HG03175 (cell line): ENCODE measurements at regions not wholly inside any gene's neighbourhood (a gene's known extent, or its start where the extent isn't known, plus 50 kb on each side); places are given as distances from the start of the nearest gene placed in this dataset.
"Not testable (repeated sequence)": the region's sequence is repeated elsewhere in the genome, so short reads cannot be mapped to it uniquely, and the experiment has no call there.

Source experiments
- ATAC-seq: cut with Tn5 transposase; IDR thresholded peaks from one replicate; pipeline ENCODE4 v1.9.1; 2021; ENCODE audit warnings: mild to moderate bottlenecking, moderate library complexity; ENCODE audit not compliant: unreplicated experiment

GRCh38 chr4:42205541-42205940 lies 53.1 kb upstream of the BEND4 start:
- no peak for ATAC-seq

GRCh38 chr4:42216664-42217063 lies 64.2 kb upstream of the BEND4 start:
- ATAC-seq, result no peak

GRCh38 chr4:42225286-42225685 lies 72.8 kb upstream of the BEND4 start:
- no peak for ATAC-seq

GRCh38 chr4:42234817-42235216 lies 82.4 kb upstream of the BEND4 start:
- no peak for ATAC-seq

GRCh38 chr4:42235304-42236021 lies 83.0 kb upstream of the BEND4 start:
- ATAC-seq, result no peak

GRCh38 chr4:42237010-42237409 lies 84.6 kb upstream of the BEND4 start:
- no peak for ATAC-seq

- ATAC-seq, result no peak
Measured at GRCh38 chr4:42237451-42237850, 85.0 kb upstream of the BEND4 start.

- no peak for ATAC-seq
Measured at GRCh38 chr4:42248972-42249371, 96.5 kb upstream of the BEND4 start.

GRCh38 chr4:42252315-42252714 lies 99.9 kb upstream of the BEND4 start:
- ATAC-seq, result no peak

GRCh38 chr4:42257645-42258044 lies 105.2 kb upstream of the BEND4 start:
- not testable (repeated sequence) for ATAC-seq

GRCh38 chr4:42262701-42263490 lies 110.4 kb upstream of the BEND4 start:
- no peak for ATAC-seq

- ATAC-seq, result no peak
Measured at GRCh38 chr4:42265782-42266602, 113.5 kb upstream of the BEND4 start.

GRCh38 chr4:42267724-42268123 lies 115.3 kb upstream of the BEND4 start:
- ATAC-seq, result no peak

GRCh38 chr4:42268824-42269223 lies 116.4 kb upstream of the BEND4 start:
- no peak for ATAC-seq

GRCh38 chr4:42271096-42271495 lies 118.6 kb upstream of the BEND4 start:
- ATAC-seq, result no peak

GRCh38 chr4:42277291-42277690 lies 120.0 kb upstream of the SHISA3 start:
- no peak for ATAC-seq

GRCh38 chr4:42278709-42279324 lies 118.5 kb upstream of the SHISA3 start:
- peak; percentile 44 for ATAC-seq

- peak; percentile 33 for ATAC-seq
Measured at GRCh38 chr4:42280327-42281095, 116.8 kb upstream of the SHISA3 start.

- peak; percentile 47 for ATAC-seq
Measured at GRCh38 chr4:42281324-42282020, 115.8 kb upstream of the SHISA3 start.
